H1 (cell line): ENCODE measurements at regions not wholly inside any gene's neighbourhood (a gene's known extent, or its start where the extent isn't known, plus 50 kb on each side); places are given as distances from the start of the nearest gene placed in this dataset.

Experiments used
- ATF2 ChIP-seq: IDR thresholded peaks from 2 replicates; pipeline ENCODE4 v1.6.1; 2012; ENCODE audit warnings: low read length, inconsistent platforms
- CBX8 ChIP-seq: fragments of 300-800, 300-1000 bp; sonication (generic); IDR thresholded peaks from 2 replicates; pipeline ENCODE4 v1.7.1; 2016; ENCODE audit warnings: low read depth, low read length, borderline replicate concordance
- CHD1 ChIP-seq: IDR thresholded peaks from 2 replicates; pipeline ENCODE4 v1.6.1; 2012; ENCODE audit warnings: low read depth, low read length, improper control_type of control experiment
- FOSL1 ChIP-seq: IDR thresholded peaks from 2 replicates; pipeline ENCODE4 v1.6.1; 2011; ENCODE audit warnings: mild to moderate bottlenecking, low read depth, low read length, moderate library complexity; ENCODE audit not compliant: insufficient read depth
- RAD21 ChIP-seq, 2 experiments: IDR thresholded peaks in 1 of 2; conservative IDR thresholded peaks in 1 of 2; 2 replicates each; pipeline ENCODE4 v1.6.1; 2011; ENCODE audit warnings: low read depth in 2 of 2, low read length in 2 of 2, improper control_type of control experiment in 1 of 2, inconsistent platforms in 1 of 2, mild to moderate bottlenecking in 1 of 2, moderate library complexity in 1 of 2
- RXRA ChIP-seq: IDR thresholded peaks from 2 replicates; pipeline ENCODE4 v1.6.1; 2011; ENCODE audit warnings: low read depth, mild to moderate bottlenecking, low read length, moderate library complexity; ENCODE audit not compliant: insufficient read depth
- SP4 ChIP-seq: IDR thresholded peaks from 2 replicates; pipeline ENCODE4 v1.6.1; 2012; ENCODE audit warnings: low read length, inconsistent platforms
- TCF12 ChIP-seq: IDR thresholded peaks from 2 replicates; pipeline ENCODE4 v1.6.1; 2011; ENCODE audit warnings: low read depth, mild to moderate bottlenecking, low read length
- YY1 ChIP-seq: IDR thresholded peaks from 2 replicates; pipeline ENCODE4 v1.6.1; 2011; ENCODE audit warnings: low read depth, mild to moderate bottlenecking, low read length

- TF ChIP-seq ATF2 (no peak), RXRA (no peak), RAD21 (IDR thresholded peaks at IDR 0.05 in 1 of 2, conservative IDR thresholded peaks at IDR 0.05 in 1 of 2; ENCODE audit: low read depth in 2 of 2, low read length in 2 of 2) (no peak), YY1 (no peak), SP4 (no peak), CHD1 (no peak), TCF12 (no peak), FOSL1 (no peak), CBX8 (no peak)
- TF ChIP-seq, all 59 proteins: peak for 0
Observed at GRCh38 chr16:86736502-86736901, 158.2 kb downstream of the FOXL1 start (continued).
